PC-3 (cell line): ENCODE measurements at regions not wholly inside any gene's neighbourhood (a gene's known extent, or its start where the extent isn't known, plus 50 kb on each side); places are given as distances from the start of the nearest gene placed in this dataset.

Source experiments
- ATAC-seq: fragments of 200-7000 bp; cut with Tn5 transposase; 2 replicates; pipeline ENCODE4 v1.9.1; 2020; ENCODE audit warnings: mild to moderate bottlenecking, moderate library complexity
- BruUV-seq: library from RNA; stranded (reverse); fragments of 400-500 nt; replicated peaks from 2 replicates; lab custom pipeline; 2021; lab: Mats Ljungman, UMichigan
- CTCF ChIA-PET: fragments of 300-600 bp; sonication (Branson Sonifier 250); formaldehyde crosslinking; loops from one replicate; lab custom pipeline; 2022; ENCODE audit warnings: antibody characterized with exemption; lab: Charles Lee
- POLR2A ChIA-PET: fragments of 300-600 bp; sonication (Branson Sonifier 250); formaldehyde crosslinking; loops from one replicate; lab custom pipeline; 2022; ENCODE audit warnings: antibody characterized with exemption; ENCODE audit not compliant: unreplicated experiment; lab: Charles Lee
- DNase-seq: peaks from one replicate; pipeline ENCODE4 v3.0.0-alpha.2; 2015
- H2AFZ ChIP-seq: fragments of 300-600 bp; sonication (generic); 2 replicates; pipeline ENCODE4 v1.6.0; 2016; ENCODE audit warnings: antibody characterized with exemption, low read length
- H3F3A ChIP-seq: fragments of 300-600 bp; sonication (generic); one replicate; pipeline ENCODE4 v1.6.0; 2017; ENCODE audit warnings: antibody characterized with exemption, low read length, control low read depth, mild to moderate bottlenecking; ENCODE audit not compliant: unreplicated experiment
- H3K27ac ChIP-seq: fragments of 300-600 bp; sonication (generic); 2 replicates; pipeline ENCODE4 v1.5.1; 2016; ENCODE audit warnings: mild to moderate bottlenecking, low read length
- H3K27me3 ChIP-seq: fragments of 300-600 bp; sonication (generic); 2 replicates; pipeline ENCODE4 v1.6.1; 2016; ENCODE audit warnings: low read length, mixed read lengths
- H3K36me3 ChIP-seq: fragments of 300-600 bp; sonication (generic); 2 replicates; pipeline ENCODE4 v1.6.1; 2016; ENCODE audit warnings: low read depth, mixed run types, low read length, mixed read lengths
- H3K4me1 ChIP-seq: fragments of 300-600 bp; sonication (generic); 2 replicates; pipeline ENCODE4 v1.5.1; 2016; ENCODE audit warnings: low read length; ENCODE audit not compliant: insufficient read depth
- H3K4me2 ChIP-seq: fragments of 300-600 bp; sonication (generic); 2 replicates; pipeline ENCODE4 v1.6.0; 2016; ENCODE audit warnings: low read length
- H3K4me3 ChIP-seq: fragments of 300-600 bp; sonication (generic); 2 replicates; pipeline ENCODE4 v1.5.1; 2016; ENCODE audit warnings: mild to moderate bottlenecking, low read length, mixed read lengths
- H3K79me2 ChIP-seq: fragments of 300-600 bp; sonication (generic); 2 replicates; pipeline ENCODE4 v1.6.1; 2017; ENCODE audit warnings: low read length, mixed read lengths
- H3K9ac ChIP-seq: fragments of 300-600 bp; sonication (generic); 2 replicates; pipeline ENCODE4 v1.6.0; 2016; ENCODE audit warnings: mild to moderate bottlenecking, low read length
- H3K9me2 ChIP-seq: fragments of 300-600 bp; sonication (generic); replicated peaks from 2 replicates; pipeline ENCODE4 v1.6.1; 2016; ENCODE audit warnings: mixed run types, low read length, mixed read lengths
- H3K9me3 ChIP-seq: fragments of 300-600 bp; sonication (generic); 2 replicates; pipeline ENCODE4 v1.6.1; 2016; ENCODE audit warnings: low read length, mixed read lengths
- H4K20me1 ChIP-seq: fragments of 300-600 bp; sonication (generic); 2 replicates; pipeline ENCODE4 v1.6.1; 2016; ENCODE audit warnings: low read length, mixed read lengths
- EZH2 ChIP-seq: fragments of 300-600 bp; sonication (generic); IDR thresholded peaks from one replicate; pipeline ENCODE4 v1.6.1; 2017; ENCODE audit warnings: antibody characterized with exemption, mild to moderate bottlenecking, low read length; ENCODE audit not compliant: unreplicated experiment
- EZH2phosphoT487 ChIP-seq: fragments of 300-600 bp; sonication (generic); IDR thresholded peaks from 2 replicates; pipeline ENCODE4 v1.6.1; 2018; ENCODE audit warnings: mild to moderate bottlenecking, antibody characterized with exemption, low read length, borderline replicate concordance
- intact Hi-C: fragments of 100-400 bp; cut with micrococcal nuclease; formaldehyde crosslinking; loops from 2 replicates; pipeline ENCODE4 v1.9.0; 2023
- TF ChIP-seq, protein P1 (sequence below): fragments of 300-600 bp; sonication (generic); conservative IDR thresholded peaks from 2 replicates; pipeline ENCODE4 v1.5.1; 2017; ENCODE audit warnings: antibody characterized with exemption, low read depth, mild to moderate bottlenecking, low read length

DNA sequence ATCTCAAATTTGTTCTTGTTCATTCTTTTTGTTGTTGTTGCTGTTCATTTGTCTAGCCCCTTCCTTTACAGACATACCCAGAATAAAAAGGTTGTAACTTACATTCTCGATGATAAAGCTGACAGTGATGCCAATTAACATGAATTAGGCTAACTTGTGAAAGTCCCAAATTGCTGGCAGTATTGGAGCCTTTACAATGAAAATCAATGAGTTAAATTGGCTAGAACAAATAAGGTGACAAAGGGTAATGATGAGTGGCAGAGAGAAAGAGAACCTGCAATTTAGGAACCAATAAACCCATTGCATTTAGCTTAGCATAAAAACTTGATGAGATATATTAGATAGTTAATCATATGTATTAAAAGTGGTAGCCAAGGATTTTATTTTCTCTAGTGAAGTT is 521.0 kb downstream of the ADCYAP1 start:
- Histone ChIP-seq H4K20me1 (no peaks in the 10 kb centered on the region), H3K4me3 (no peak overlapping the region), H3F3A (no peaks in the 10 kb centered on the region), H3K4me1 (no peaks in the 10 kb centered on the region), H2AFZ (no peak overlapping the region), H3K79me2 (no peaks in the 10 kb centered on the region), H3K9me3 (no peaks in the 10 kb centered on the region), H3K27ac (no peak overlapping the region), H3K27me3 (no peaks in the 10 kb centered on the region), H3K9ac (no peak overlapping the region), H3K4me2 (no peak overlapping the region), H3K9me2 (no peaks in the 10 kb centered on the region), H3K36me3 (no peaks in the 10 kb centered on the region)
- ChIA-PET POLR2A (no interaction called here), CTCF (no interaction called here)
- TF ChIP-seq EZH2 (no peak), EZH2phosphoT487 (no peak)
- TF ChIP-seq, protein P1, sequence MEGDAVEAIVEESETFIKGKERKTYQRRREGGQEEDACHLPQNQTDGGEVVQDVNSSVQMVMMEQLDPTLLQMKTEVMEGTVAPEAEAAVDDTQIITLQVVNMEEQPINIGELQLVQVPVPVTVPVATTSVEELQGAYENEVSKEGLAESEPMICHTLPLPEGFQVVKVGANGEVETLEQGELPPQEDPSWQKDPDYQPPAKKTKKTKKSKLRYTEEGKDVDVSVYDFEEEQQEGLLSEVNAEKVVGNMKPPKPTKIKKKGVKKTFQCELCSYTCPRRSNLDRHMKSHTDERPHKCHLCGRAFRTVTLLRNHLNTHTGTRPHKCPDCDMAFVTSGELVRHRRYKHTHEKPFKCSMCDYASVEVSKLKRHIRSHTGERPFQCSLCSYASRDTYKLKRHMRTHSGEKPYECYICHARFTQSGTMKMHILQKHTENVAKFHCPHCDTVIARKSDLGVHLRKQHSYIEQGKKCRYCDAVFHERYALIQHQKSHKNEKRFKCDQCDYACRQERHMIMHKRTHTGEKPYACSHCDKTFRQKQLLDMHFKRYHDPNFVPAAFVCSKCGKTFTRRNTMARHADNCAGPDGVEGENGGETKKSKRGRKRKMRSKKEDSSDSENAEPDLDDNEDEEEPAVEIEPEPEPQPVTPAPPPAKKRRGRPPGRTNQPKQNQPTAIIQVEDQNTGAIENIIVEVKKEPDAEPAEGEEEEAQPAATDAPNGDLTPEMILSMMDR, result no peak
- intact Hi-C loops, result no loop called here
- no TSS peak for BruUV-seq
- DNase-seq (no peak), ATAC-seq (no peak)

DNA sequence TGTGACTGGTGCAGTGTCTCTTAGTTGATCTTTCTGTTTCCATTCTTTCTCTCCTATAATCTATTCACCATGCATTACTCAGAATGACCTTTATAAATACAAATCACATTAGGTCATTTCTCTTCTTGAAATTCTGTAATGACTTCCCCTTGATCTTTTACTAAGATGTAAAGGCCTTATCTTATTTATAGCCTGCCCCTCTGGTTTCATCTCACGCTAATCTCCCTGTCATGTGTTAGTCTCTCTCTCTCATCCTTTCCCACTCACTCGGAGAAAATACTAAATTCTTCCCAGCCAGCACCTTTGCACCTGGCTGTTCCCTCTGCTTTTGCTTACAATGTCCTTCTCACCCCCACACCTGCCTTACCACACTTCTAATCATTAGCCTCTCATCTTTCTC is 530.8 kb downstream of the ADCYAP1 start:
- Histone ChIP-seq H2AFZ (no peak overlapping the region), H3K36me3 (no peaks in the 10 kb centered on the region), H3K27me3 (no peaks in the 10 kb centered on the region), H3K9me3 (no peaks in the 10 kb centered on the region), H3F3A (no peaks in the 10 kb centered on the region), H3K9ac (no peak overlapping the region), H3K79me2 (no peaks in the 10 kb centered on the region), H3K4me1 (no peaks in the 10 kb centered on the region), H3K4me2 (no peak overlapping the region), H3K27ac (no peak overlapping the region), H3K4me3 (no peak overlapping the region), H3K9me2 (no peaks in the 10 kb centered on the region), H4K20me1 (no peaks in the 10 kb centered on the region)
- intact Hi-C loops, result no loop called here
- ATAC-seq, result no peak
- DNase-seq, result no peak
- TF ChIP-seq EZH2, result no peak
- TF ChIP-seq EZH2phosphoT487, result no peak
- TF ChIP-seq, protein P1, result no peak
- POLR2A ChIA-PET, result no interaction called here
- CTCF ChIA-PET, result no interaction called here
- BruUV-seq, result no TSS peak

DNA sequence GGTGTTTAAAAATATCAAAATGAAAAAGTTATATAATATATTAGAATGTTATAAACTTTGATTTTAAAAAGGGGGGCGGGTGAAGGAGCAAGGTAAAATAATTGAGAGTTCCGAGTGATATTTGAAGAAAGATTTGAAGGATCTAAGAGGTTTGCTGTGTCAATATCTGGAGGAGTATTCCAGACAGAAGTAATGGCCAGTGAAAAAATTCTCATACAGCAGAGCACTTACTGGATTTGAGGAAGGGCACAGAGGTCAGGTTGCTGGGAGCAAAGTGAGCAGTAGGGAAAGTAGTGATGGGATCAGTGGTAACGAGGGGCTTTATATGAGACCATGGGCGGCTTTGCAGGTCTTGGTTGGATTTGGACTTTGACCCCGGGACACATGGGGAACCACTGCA is 531.5 kb downstream of the ADCYAP1 start:
- ATAC-seq (no peak), DNase-seq (no peak)
- no TSS peak for BruUV-seq
- POLR2A ChIA-PET, result no interaction called here
- Histone ChIP-seq H3K4me2 (no peak overlapping the region), H4K20me1 (no peaks in the 10 kb centered on the region), H3K79me2 (no peaks in the 10 kb centered on the region), H3K9ac (no peak overlapping the region), H3F3A (no peaks in the 10 kb centered on the region), H3K9me3 (no peaks in the 10 kb centered on the region), H3K27ac (no peak overlapping the region), H3K27me3 (no peaks in the 10 kb centered on the region), H3K9me2 (no peaks in the 10 kb centered on the region), H3K4me3 (no peak overlapping the region), H2AFZ (no peak overlapping the region), H3K4me1 (no peaks in the 10 kb centered on the region), H3K36me3 (no peaks in the 10 kb centered on the region)
- no peak for TF ChIP-seq EZH2
- TF ChIP-seq, protein P1, result no peak
- no peak for TF ChIP-seq EZH2phosphoT487
- CTCF ChIA-PET, result no interaction called here
- intact Hi-C loops, result no loop called here
